IMR-90 (cell line): ENCODE measurements at regions not wholly inside any gene's neighbourhood (a gene's known extent, or its start where the extent isn't known, plus 50 kb on each side); places are given as distances from the start of the nearest gene placed in this dataset.
"Not testable (repeated sequence)": the region's sequence is repeated elsewhere in the genome, so short reads cannot be mapped to it uniquely, and the experiment has no call there.

Experiments
- ATAC-seq: fragments of 200-7000 bp; cut with Tn5 transposase; 2 replicates; pipeline ENCODE4 v1.9.1; 2020; ENCODE audit warnings: low read depth, mild to moderate bottlenecking, moderate library complexity
- BruUV-seq: library from RNA; stranded (reverse); fragments of 400-500 nt; replicated peaks from 2 replicates; lab custom pipeline; 2021; lab: Mats Ljungman, UMichigan
- CTCF ChIA-PET: fragments of 300-600 bp; formaldehyde crosslinking; extraction: SDS; loops from one replicate; lab custom pipeline; 2021; ENCODE audit warnings: antibody characterized with exemption; lab: Yijun Ruan, JAX
- POLR2A ChIA-PET: fragments of 300-600 bp; sonication (Branson Sonifier 250); formaldehyde crosslinking; loops from one replicate; lab custom pipeline; 2022; ENCODE audit warnings: antibody characterized with exemption; ENCODE audit not compliant: unreplicated experiment; lab: Charles Lee
- DNase-seq: peaks from one replicate; pipeline ENCODE4 v3.0.0; 2013
- H2AFZ ChIP-seq: replicated peaks from 2 replicates; pipeline ENCODE3; 2013; ENCODE audit warnings: low read length, mild to moderate bottlenecking; ENCODE audit not compliant: poor library complexity
- H2AK5ac ChIP-seq: 2 replicates; pipeline ENCODE4 v1.6.1; 2013; ENCODE audit warnings: low read depth, low read length, inconsistent platforms
- H2AK9ac ChIP-seq: replicated peaks from 2 replicates; pipeline ENCODE3; 2013; ENCODE audit warnings: mild to moderate bottlenecking, low read depth, low read length, moderate library complexity; ENCODE audit not compliant: poor library complexity
- H2BK120ac ChIP-seq: 2 replicates; pipeline ENCODE4 v1.6.1; 2013; ENCODE audit warnings: low read depth, low read length, inconsistent platforms
- H2BK15ac ChIP-seq: 3 replicates; pipeline ENCODE4 v1.6.1; 2013; ENCODE audit warnings: low read depth, low read length, inconsistent platforms
- H2BK20ac ChIP-seq: 2 replicates; pipeline ENCODE4 v1.6.1; 2013; ENCODE audit warnings: low read depth, mild to moderate bottlenecking, inconsistent platforms, low read length, moderate library complexity
- H2BK5ac ChIP-seq: 2 replicates; pipeline ENCODE4 v1.6.1; 2013; ENCODE audit warnings: mild to moderate bottlenecking, low read depth, low read length, inconsistent platforms; ENCODE audit not compliant: poor library complexity, severe bottlenecking
- H3K14ac ChIP-seq: replicated peaks from 2 replicates; pipeline ENCODE4 v1.6.1; 2013; ENCODE audit warnings: low read depth, low read length, inconsistent platforms
- H3K18ac ChIP-seq: 2 replicates; pipeline ENCODE4 v1.6.1; 2013; ENCODE audit warnings: low read depth, low read length, control low read depth
- H3K23ac ChIP-seq: 2 replicates; pipeline ENCODE4 v1.6.1; 2013; ENCODE audit warnings: low read depth, low read length, inconsistent platforms
- H3K27ac ChIP-seq: 2 replicates; pipeline ENCODE4 v1.5.1; 2013; ENCODE audit warnings: mild to moderate bottlenecking, control low read depth, low read length; ENCODE audit not compliant: insufficient read depth
- H3K27me3 ChIP-seq: 2 replicates; pipeline ENCODE4 v1.6.1; 2013; ENCODE audit warnings: low read length; ENCODE audit not compliant: control insufficient read depth, insufficient read depth
- H3K36me3 ChIP-seq: 2 replicates; pipeline ENCODE4 v1.6.1; 2013; ENCODE audit warnings: low read length, mixed read lengths; ENCODE audit not compliant: control insufficient read depth, insufficient read depth
- H3K4ac ChIP-seq: 2 replicates; pipeline ENCODE4 v1.6.1; 2013; ENCODE audit warnings: low read depth, low read length, inconsistent platforms
- H3K4me1 ChIP-seq: 2 replicates; pipeline ENCODE4 v1.6.1; 2013; ENCODE audit warnings: low read length, mixed read lengths; ENCODE audit not compliant: control insufficient read depth, insufficient read depth
- H3K4me2 ChIP-seq: 2 replicates; pipeline ENCODE4 v1.6.1; 2013; ENCODE audit warnings: low read depth, mild to moderate bottlenecking, control low read depth, low read length, moderate library complexity
- H3K4me3 ChIP-seq: 2 replicates; pipeline ENCODE4 v1.5.1; 2013; ENCODE audit warnings: low read depth, mild to moderate bottlenecking, control low read depth, low read length, moderate library complexity; ENCODE audit not compliant: insufficient read depth
- H3K56ac ChIP-seq: 2 replicates; pipeline ENCODE4 v1.6.1; 2013; ENCODE audit warnings: low read length, inconsistent platforms; ENCODE audit not compliant: insufficient read depth; ENCODE audit errors: extremely low read depth
- H3K79me1 ChIP-seq, 2 experiments: 2 replicates each; pipeline ENCODE4 v1.6.1; 2013; ENCODE audit warnings: low read length in 2 of 2, inconsistent platforms in 1 of 2, low read depth in 1 of 2
- H3K9ac ChIP-seq: 2 replicates; pipeline ENCODE4 v1.6.1; 2013; ENCODE audit warnings: low read depth, low read length, control low read depth
- H3K9me1 ChIP-seq: 2 replicates; pipeline ENCODE4 v1.6.1; 2013; ENCODE audit warnings: low read length, inconsistent platforms; ENCODE audit not compliant: insufficient read depth
- H3K9me3 ChIP-seq: 2 replicates; pipeline ENCODE4 v1.6.1; 2013; ENCODE audit warnings: low read length; ENCODE audit not compliant: control insufficient read depth, insufficient read depth
- H4K20me1 ChIP-seq: 2 replicates; pipeline ENCODE4 v1.6.1; 2013; ENCODE audit warnings: low read length, inconsistent platforms; ENCODE audit not compliant: insufficient read depth
- H4K5ac ChIP-seq: 2 replicates; pipeline ENCODE4 v1.6.1; 2013; ENCODE audit warnings: mild to moderate bottlenecking, low read depth, low read length, control low read depth
- H4K8ac ChIP-seq, 2 experiments: 2 replicates each; pipeline ENCODE4 v1.6.1; 2013; ENCODE audit warnings: low read depth in 2 of 2, low read length in 2 of 2, control low read depth in 1 of 2, inconsistent platforms in 1 of 2
- H4K91ac ChIP-seq: 2 replicates; pipeline ENCODE4 v1.6.1; 2013; ENCODE audit warnings: low read depth, low read length, inconsistent platforms; ENCODE audit not compliant: insufficient read depth
- WGBS, 2 experiments: methylation state at CpG; one replicate each; pipeline versions ENCODE4 v1.1.5 to v1.1.7; 2013; ENCODE audit warnings: missing lambda C conversion rate in 2 of 2; ENCODE audit not compliant: insufficient read length in 1 of 2; ENCODE audit errors: extremely low coverage in 2 of 2; 5-methylcytosine and 5-hydroxymethylcytosine counted together
- dilution Hi-C: fragments of 300-500 bp; cut with HindIII; formaldehyde crosslinking; loops from one replicate; pipeline ENCODE4 v1.14.3; 2018; ENCODE audit warnings: low sequenced_read_pairs; ENCODE audit not compliant: unreplicated experiment
- in situ Hi-C: fragments of 300-500 bp; cut with MboI; formaldehyde crosslinking; loops from 3 replicates; pipeline ENCODE4 v1.14.3; 2019; ENCODE audit warnings: low sequenced_read_pairs, inconsistent platforms, mixed read lengths
- intact Hi-C: fragments of 100-400 bp; cut with micrococcal nuclease; formaldehyde crosslinking; loops from 2 replicates; pipeline ENCODE4 v1.10.0; 2022

DNA sequence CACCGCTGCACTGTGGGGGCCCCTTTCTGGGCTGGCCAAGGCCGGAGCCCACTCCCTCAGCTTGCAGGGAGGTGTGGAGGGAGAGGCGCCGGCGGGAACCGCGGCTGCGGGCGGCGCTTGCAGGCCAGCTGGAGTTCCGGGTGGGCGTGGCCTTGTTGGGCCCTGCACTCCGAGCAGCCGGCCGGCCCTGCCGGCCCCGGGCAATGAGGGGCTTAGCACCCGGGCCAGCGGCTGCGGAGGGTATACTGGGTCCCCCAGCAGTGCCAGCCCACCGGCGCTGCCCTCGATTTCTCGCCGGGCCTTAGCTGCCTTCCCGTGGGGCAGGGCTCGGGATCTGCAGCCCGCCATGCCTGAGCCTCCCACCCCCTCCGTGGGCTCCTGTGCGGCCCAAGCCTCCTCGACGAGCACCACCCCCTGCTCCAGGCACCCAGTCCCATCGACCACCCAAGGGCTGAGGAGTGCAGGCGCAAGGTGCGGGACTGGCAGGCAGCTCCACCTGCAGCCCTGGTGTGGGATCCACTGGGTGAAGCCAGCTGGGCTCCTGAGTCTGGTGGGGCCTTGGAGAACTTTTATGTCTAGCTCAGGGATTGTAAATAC lies 705.1 kb upstream of the CDH9 start:
- H2BK15ac ChIP-seq, H3K9ac ChIP-seq, H2BK20ac ChIP-seq, H3K4me1 ChIP-seq, H4K8ac ChIP-seq, H3K79me1 ChIP-seq, H2AK9ac ChIP-seq, ATAC-seq, H3K23ac ChIP-seq, H2BK120ac ChIP-seq, in situ Hi-C loops, H3K14ac ChIP-seq, dilution Hi-C loops, POLR2A ChIA-PET, H3K4ac ChIP-seq, H3K4me3 ChIP-seq, H3K9me3 ChIP-seq, H3K4me2 ChIP-seq, CTCF ChIA-PET, H4K20me1 ChIP-seq, H2AK5ac ChIP-seq, H3K27ac ChIP-seq, H3K56ac ChIP-seq, DNase-seq, H4K5ac ChIP-seq, H2BK5ac ChIP-seq, intact Hi-C loops, BruUV-seq, H3K27me3 ChIP-seq, H4K91ac ChIP-seq, H3K18ac ChIP-seq, H2AFZ ChIP-seq, H3K9me1 ChIP-seq, H3K36me3 ChIP-seq: not testable (repeated sequence)
- WGBS, 2 experiments = 94% methylated on average over 3 of the region's 35 CpGs; no CpG with 5 or more reads in 1 of the 2 experiments
